ENCODE measurements at regions not wholly inside any gene's neighbourhood (a gene's known extent, or its start where the extent isn't known, plus 50 kb on each side); places are given as distances from the start of the nearest gene placed in this dataset.
"Not testable (repeated sequence)": the region's sequence is repeated elsewhere in the genome, so short reads cannot be mapped to it uniquely, and the experiment has no call there.

DNA sequence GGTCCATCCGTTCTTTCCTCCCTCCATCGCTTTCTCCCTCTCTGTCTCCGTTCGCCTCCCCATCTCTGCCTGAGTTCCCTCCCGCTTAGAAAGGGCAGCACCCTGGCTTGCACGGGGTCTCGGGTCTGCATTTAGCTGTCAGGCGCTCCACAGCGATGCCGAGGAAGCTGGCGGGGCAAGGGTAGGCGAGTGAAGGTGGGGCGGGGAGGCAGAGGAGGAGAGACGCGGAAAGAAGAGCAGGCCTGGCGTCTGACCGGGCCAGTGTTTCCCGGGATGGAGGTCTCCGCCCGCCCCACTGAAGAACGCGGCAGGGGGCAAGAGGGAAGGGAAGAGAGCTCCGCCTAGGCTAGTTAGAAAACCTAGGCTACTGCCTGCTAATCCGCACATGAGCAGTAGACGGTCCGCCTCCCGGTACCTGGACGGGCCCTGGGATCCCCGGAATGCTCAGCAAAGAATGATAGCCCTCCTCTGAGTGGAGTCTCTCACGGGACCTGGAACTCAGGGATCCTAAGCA lies 3922.5 kb upstream of the OR11H1 start:
- DNase-seq = no peak
- WGBS, 2 donors = 71 to 75% methylated on average over 30 of the region's 30 CpGs
- no peaks in the 10 kb centered on the region for H3K36me3 ChIP-seq
- H3K27me3 ChIP-seq = peaks cover 0 to 4% (median 0%) of the 10 kb centered on the region in 7 donors
- H3K9me3 ChIP-seq = peaks cover 0 to 94% (median 15%) of the 10 kb centered on the region in 11 donors
- intact Hi-C loops (cut with DNase I) = no loop called here
- no peak for TF ChIP-seq CTCF (IDR thresholded peaks at IDR 0.05)
- no peak overlapping the region for H3K27ac ChIP-seq
- H3K4me1 ChIP-seq = no peaks in the 10 kb centered on the region
- no peak for ATAC-seq
- no peak overlapping the region for H3K4me3 ChIP-seq

DNA sequence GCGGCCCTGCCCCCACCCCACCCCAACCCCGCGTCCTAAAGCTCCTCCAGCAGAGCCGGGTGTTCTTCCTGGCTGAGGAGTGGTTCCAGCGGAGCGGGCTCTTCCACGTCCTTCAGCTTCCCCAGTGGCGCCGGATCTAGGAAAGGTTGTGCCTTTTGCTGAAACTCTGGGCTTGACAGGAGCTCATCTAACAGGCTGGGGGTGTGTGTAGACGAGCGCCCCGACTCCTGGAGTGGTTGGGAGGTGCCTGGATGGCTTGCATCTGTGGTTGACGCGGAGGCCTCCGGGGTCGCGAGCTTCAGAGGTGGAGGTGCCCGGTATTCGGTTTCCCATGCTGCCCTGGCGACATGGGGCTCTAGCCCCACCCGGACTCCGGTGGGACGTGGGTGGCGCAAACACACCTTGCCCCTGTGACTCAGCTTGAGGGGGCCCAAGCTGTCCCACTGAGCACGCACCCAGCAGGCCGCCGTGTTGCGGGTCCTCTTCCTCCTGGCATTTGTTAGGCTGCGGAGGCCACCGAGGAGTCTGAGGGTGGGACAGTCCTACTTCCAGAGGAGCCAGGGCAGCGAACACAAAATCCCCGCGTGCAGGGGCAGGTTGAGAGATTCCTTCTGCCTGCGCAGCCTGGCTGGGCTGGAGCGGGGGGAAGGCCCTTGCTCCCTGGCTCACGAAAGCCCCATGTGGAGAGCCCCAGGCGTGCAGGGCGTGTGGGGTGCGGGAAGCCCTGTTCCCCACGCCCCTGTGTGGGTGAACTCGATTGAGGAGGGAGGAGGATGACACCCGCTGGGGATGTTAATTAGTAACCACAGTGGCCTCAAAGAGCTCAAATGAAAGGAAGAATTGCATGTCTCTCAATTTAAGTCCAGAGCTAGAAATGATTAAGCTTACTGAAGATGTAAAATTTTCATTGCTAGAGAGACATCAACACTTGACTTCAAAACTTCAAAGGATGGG lies 3921.7 kb upstream of the OR11H1 start:
- DNase-seq; H3K27ac ChIP-seq; intact Hi-C loops (cut with DNase I); H3K4me3 ChIP-seq; H3K36me3 ChIP-seq; H3K4me1 ChIP-seq; ATAC-seq; H3K27me3 ChIP-seq: not testable (repeated sequence)
- H3K9me3 ChIP-seq = peaks cover 0 to 94% (median 15%) of the 10 kb centered on the region in 11 donors
- WGBS, 2 donors = 74 to 77% methylated on average over 42 of the region's 42 CpGs

GRCh38 chr22:11607215-11607614 lies 3920.8 kb upstream of the OR11H1 start:
- H3K9me3 ChIP-seq = peaks cover 0 to 93% (median 12%) of the 10 kb centered on the region in 11 donors
- H3K27ac ChIP-seq; ATAC-seq; H3K4me1 ChIP-seq; H3K4me3 ChIP-seq; H3K27me3 ChIP-seq; DNase-seq; intact Hi-C loops (cut with DNase I); H3K36me3 ChIP-seq: not testable (repeated sequence)
- 77 to 78% methylated on average over 8 of the region's 8 CpGs for WGBS, 2 donors

DNA sequence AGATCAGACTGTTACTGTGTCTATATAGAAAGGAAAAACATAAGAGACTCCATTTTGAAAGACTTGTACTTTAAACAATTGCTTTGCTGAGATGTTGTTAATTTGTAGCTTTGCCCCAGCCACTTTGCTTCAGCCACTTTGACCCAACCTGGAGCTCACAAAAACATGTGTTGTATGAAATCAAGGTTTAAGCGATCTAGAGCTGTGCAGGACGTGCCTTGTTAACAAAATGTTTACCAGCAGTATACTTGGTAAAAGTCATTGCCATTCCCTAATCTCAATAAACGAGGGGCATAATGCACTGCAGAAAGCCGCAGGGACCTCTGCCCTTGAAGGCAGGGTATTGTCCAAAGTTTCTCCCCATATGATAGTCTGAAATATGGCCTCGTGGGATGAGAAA lies 3919.5 kb upstream of the OR11H1 start:
- H3K27ac ChIP-seq; H3K27me3 ChIP-seq; ATAC-seq; DNase-seq; H3K4me1 ChIP-seq; H3K4me3 ChIP-seq; intact Hi-C loops (cut with DNase I); H3K36me3 ChIP-seq: not testable (repeated sequence)
- WGBS, 2 donors = 48 to 55% methylated on average over 5 of the region's 5 CpGs
- peaks cover 0 to 92% (median 12%) of the 10 kb centered on the region in 11 donors for H3K9me3 ChIP-seq

DNA sequence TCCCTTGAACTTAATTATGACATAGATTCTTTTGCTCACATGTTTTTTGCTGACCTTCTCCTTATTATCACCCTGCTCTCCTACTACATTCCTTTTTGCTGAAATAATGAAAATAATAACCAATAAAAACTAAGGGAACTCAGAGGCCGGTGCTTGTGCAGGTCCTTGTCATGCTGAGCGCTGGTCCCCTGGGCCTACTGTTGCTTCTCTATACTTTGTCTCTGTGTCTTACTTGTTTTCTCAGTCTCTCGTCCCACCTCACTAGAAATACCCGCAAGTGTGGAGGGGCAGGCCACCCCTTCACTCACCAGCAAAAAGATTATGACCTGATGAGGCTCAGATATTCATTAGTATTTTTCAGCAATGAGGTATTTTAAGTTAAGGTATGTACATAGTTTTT lies 3918.8 kb upstream of the OR11H1 start:
- WGBS, 2 donors = 77 to 79% methylated on average over 4 of the region's 4 CpGs
- H3K9me3 ChIP-seq = peaks cover 0 to 94% (median 12%) of the 10 kb centered on the region in 11 donors

GRCh38 chr22:11611280-11611679 lies 3916.7 kb upstream of the OR11H1 start:
- intact Hi-C loops (cut with DNase I); ATAC-seq; H3K27me3 ChIP-seq; H3K4me1 ChIP-seq; H3K36me3 ChIP-seq; H3K27ac ChIP-seq; DNase-seq; H3K4me3 ChIP-seq: not testable (repeated sequence)
- WGBS, 2 donors = 82 to 87% methylated on average over 20 of the region's 20 CpGs
- H3K9me3 ChIP-seq = peaks cover 0 to 93% (median 9%) of the 10 kb centered on the region in 11 donors

More for the DNA sequence above, 3918.8 kb upstream of the OR11H1 start:
- DNase-seq; H3K4me1 ChIP-seq; H3K36me3 ChIP-seq; H3K27ac ChIP-seq; ATAC-seq; intact Hi-C loops (cut with DNase I); H3K27me3 ChIP-seq; H3K4me3 ChIP-seq: not testable (repeated sequence)

GRCh38 chr22:11611876-11612275 lies 3916.1 kb upstream of the OR11H1 start:
- H3K36me3 ChIP-seq; ATAC-seq; H3K4me3 ChIP-seq; intact Hi-C loops (cut with DNase I); H3K27ac ChIP-seq; H3K27me3 ChIP-seq; DNase-seq; H3K4me1 ChIP-seq: not testable (repeated sequence)
- H3K9me3 ChIP-seq = peaks cover 0 to 92% (median 9%) of the 10 kb centered on the region in 11 donors
- 89% methylated on average over 7 of the region's 7 CpGs for WGBS, 2 donors

- H3K4me3 ChIP-seq; H3K36me3 ChIP-seq; H3K4me1 ChIP-seq; H3K27ac ChIP-seq; DNase-seq; ATAC-seq; H3K27me3 ChIP-seq; intact Hi-C loops (cut with DNase I): not testable (repeated sequence)
- WGBS, 2 donors = 85 to 88% methylated on average over 27 of the region's 27 CpGs
- peaks cover 0 to 91% (median 3%) of the 10 kb centered on the region in 11 donors for H3K9me3 ChIP-seq
These were observed 3914.7 kb upstream of the OR11H1 start for GRCh38 chr22:11613081-11613897.
